ENCODE measurements at regions not wholly inside any gene's neighbourhood (a gene's known extent, or its start where the extent isn't known, plus 50 kb on each side); places are given as distances from the start of the nearest gene placed in this dataset.

- Histone ChIP-seq H3K4me3 (ENCODE audit: low read depth in 2 of 2, low read length in 1 of 2) (no peak overlapping the region), H4K20me1 (ENCODE audit: insufficient read depth) (no peaks in the 10 kb centered on the region), H3K4me1 (ENCODE audit: control insufficient read depth in 1 of 2, insufficient read depth in 2 of 2, low read depth in 1 of 2, low read length in 1 of 2) (no peaks in the 10 kb centered on the region), H3K27me3 (ENCODE audit: insufficient read depth) (no peaks in the 10 kb centered on the region), H3F3A (replicated peaks; ENCODE audit: insufficient read depth) (no peaks in the 10 kb centered on the region), H3K36me3 (replicated peaks in 1 of 2; ENCODE audit: control insufficient read depth in 1 of 2, insufficient read depth in 2 of 2, low read length in 1 of 2) (no peaks in the 10 kb centered on the region), H3K9me2 (no peaks in the 10 kb centered on the region), H3K9ac (no peak overlapping the region), H3K9me3 (no peaks in the 10 kb centered on the region), H3K79me2 (ENCODE audit: insufficient read depth) (no peaks in the 10 kb centered on the region), H2AFZ (ENCODE audit: low read depth) (no peak overlapping the region), H3K4me2 (no peak overlapping the region), H3K27ac (ENCODE audit: low read depth in 2 of 2, low read length in 1 of 2) (no peak overlapping the region)
- TF ChIP-seq CHD2 (IDR thresholded peaks at IDR 0.05; ENCODE audit: low read length, partially characterized antibody) (no peak), EP300 (IDR thresholded peaks at IDR 0.05; ENCODE audit: borderline replicate concordance in 1 of 2, low read depth in 1 of 2, low read length in 1 of 2) (no peak), FOXM1 (IDR thresholded peaks at IDR 0.05; ENCODE audit: low read depth) (no peak), MEF2A (IDR thresholded peaks at IDR 0.05; ENCODE audit: borderline replicate concordance, low read depth) (no peak)
- no peak for DNase-seq
- WGBS (ENCODE audit: low lambda C conversion rate), result 5% methylated on average over 2 of the region's 2 CpGs
- CTCF ChIA-PET, result no interaction called here
- POLR2A ChIA-PET, result no interaction called here
Measured at GRCh38 chr10:120972259-120972658, 121.1 kb downstream of the WDR11 start.

- no peak overlapping the region for H3K27ac ChIP-seq (ENCODE audit: low read depth in 2 of 2, low read length in 1 of 2)
- H4K20me1 ChIP-seq (ENCODE audit: insufficient read depth), result no peaks in the 10 kb centered on the region
- H3K9ac ChIP-seq, result no peak overlapping the region
- ChIA-PET POLR2A (no interaction called here), CTCF (no interaction called here)
- H2AFZ ChIP-seq (ENCODE audit: low read depth), result no peak overlapping the region
- H3K79me2 ChIP-seq (ENCODE audit: insufficient read depth), result no peaks in the 10 kb centered on the region
- H3K9me2 ChIP-seq, result no peaks in the 10 kb centered on the region
- peaks cover 0 to 9% of the 10 kb centered on the region in 2 experiments; a peak in 1 of 4 replicates for H3K4me1 ChIP-seq (ENCODE audit: control insufficient read depth in 1 of 2, insufficient read depth in 2 of 2, low read depth in 1 of 2, low read length in 1 of 2)
- no peaks in the 10 kb centered on the region for H3K9me3 ChIP-seq
- no peaks in the 10 kb centered on the region for H3K27me3 ChIP-seq (ENCODE audit: insufficient read depth)
- no peaks in the 10 kb centered on the region for H3F3A ChIP-seq (replicated peaks; ENCODE audit: insufficient read depth)
- no peak for TF ChIP-seq SMC3 (IDR thresholded peaks at IDR 0.05; ENCODE audit: low read depth, low read length)
- TF ChIP-seq RAD21 (IDR thresholded peaks at IDR 0.05; ENCODE audit: low read length), result no peak
- TF ChIP-seq EZH2phosphoT487 (IDR thresholded peaks at IDR 0.05; ENCODE audit: borderline replicate concordance, low read depth), result no peak
- TF ChIP-seq, protein P1, sequence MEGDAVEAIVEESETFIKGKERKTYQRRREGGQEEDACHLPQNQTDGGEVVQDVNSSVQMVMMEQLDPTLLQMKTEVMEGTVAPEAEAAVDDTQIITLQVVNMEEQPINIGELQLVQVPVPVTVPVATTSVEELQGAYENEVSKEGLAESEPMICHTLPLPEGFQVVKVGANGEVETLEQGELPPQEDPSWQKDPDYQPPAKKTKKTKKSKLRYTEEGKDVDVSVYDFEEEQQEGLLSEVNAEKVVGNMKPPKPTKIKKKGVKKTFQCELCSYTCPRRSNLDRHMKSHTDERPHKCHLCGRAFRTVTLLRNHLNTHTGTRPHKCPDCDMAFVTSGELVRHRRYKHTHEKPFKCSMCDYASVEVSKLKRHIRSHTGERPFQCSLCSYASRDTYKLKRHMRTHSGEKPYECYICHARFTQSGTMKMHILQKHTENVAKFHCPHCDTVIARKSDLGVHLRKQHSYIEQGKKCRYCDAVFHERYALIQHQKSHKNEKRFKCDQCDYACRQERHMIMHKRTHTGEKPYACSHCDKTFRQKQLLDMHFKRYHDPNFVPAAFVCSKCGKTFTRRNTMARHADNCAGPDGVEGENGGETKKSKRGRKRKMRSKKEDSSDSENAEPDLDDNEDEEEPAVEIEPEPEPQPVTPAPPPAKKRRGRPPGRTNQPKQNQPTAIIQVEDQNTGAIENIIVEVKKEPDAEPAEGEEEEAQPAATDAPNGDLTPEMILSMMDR (IDR thresholded peaks at IDR 0.05), result no peak
- no peak for TF ChIP-seq TEAD4 (IDR thresholded peaks at IDR 0.05; ENCODE audit: borderline replicate concordance, insufficient read depth)
- TF ChIP-seq TAF1 (IDR thresholded peaks at IDR 0.05; ENCODE audit: borderline replicate concordance, low read depth, low read length), result no peak
- TF ChIP-seq EP300 (IDR thresholded peaks at IDR 0.05; ENCODE audit: borderline replicate concordance in 1 of 2, low read depth in 1 of 2, low read length in 1 of 2), result no peak
- no peak for TF ChIP-seq YY1 (IDR thresholded peaks at IDR 0.05; ENCODE audit: low read depth)
- TF ChIP-seq MEF2A (IDR thresholded peaks at IDR 0.05; ENCODE audit: borderline replicate concordance, low read depth), result no peak
- TF ChIP-seq PBX3 (IDR thresholded peaks at IDR 0.05), result no peak
- no peak for TF ChIP-seq TCF12 (IDR thresholded peaks at IDR 0.05)
- TF ChIP-seq GATA2 (CRISPR knock-in tag; IDR thresholded peaks at IDR 0.05), result no peak
- TF ChIP-seq USF1 (IDR thresholded peaks at IDR 0.05; ENCODE audit: borderline replicate concordance, low read depth), result no peak
- TF ChIP-seq GABPA (IDR thresholded peaks at IDR 0.05; ENCODE audit: low read depth), result no peak
- TF ChIP-seq, protein P2, sequence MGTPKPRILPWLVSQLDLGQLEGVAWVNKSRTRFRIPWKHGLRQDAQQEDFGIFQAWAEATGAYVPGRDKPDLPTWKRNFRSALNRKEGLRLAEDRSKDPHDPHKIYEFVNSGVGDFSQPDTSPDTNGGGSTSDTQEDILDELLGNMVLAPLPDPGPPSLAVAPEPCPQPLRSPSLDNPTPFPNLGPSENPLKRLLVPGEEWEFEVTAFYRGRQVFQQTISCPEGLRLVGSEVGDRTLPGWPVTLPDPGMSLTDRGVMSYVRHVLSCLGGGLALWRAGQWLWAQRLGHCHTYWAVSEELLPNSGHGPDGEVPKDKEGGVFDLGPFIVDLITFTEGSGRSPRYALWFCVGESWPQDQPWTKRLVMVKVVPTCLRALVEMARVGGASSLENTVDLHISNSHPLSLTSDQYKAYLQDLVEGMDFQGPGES (IDR thresholded peaks at IDR 0.05; ENCODE audit: low read depth, low read length), result no peak
- no peak for TF ChIP-seq POLR2AphosphoS5 (IDR thresholded peaks at IDR 0.05; ENCODE audit: low read depth, low read length)
- TF ChIP-seq RCOR1 (IDR thresholded peaks at IDR 0.05; ENCODE audit: low read length), result no peak
- no peak overlapping the region for H3K4me2 ChIP-seq
- H3K36me3 ChIP-seq (replicated peaks in 1 of 2; ENCODE audit: control insufficient read depth in 1 of 2, insufficient read depth in 2 of 2, low read length in 1 of 2), result no peaks in the 10 kb centered on the region
- no peak overlapping the region for H3K4me3 ChIP-seq (ENCODE audit: low read depth in 2 of 2, low read length in 1 of 2)
- no peak for DNase-seq
- 25% methylated on average over 4 of the region's 4 CpGs for WGBS (ENCODE audit: low lambda C conversion rate)
Measured at GRCh38 chr10:120975072-120975867, 124.1 kb downstream of the WDR11 start.

Measured in SK-N-SH (cell line).